NCI-H1436 treated with DMSO at 0.1 percent for 48 hours (cell line): ENCODE measurements at regions not wholly inside any gene's neighbourhood (a gene's known extent, or its start where the extent isn't known, plus 50 kb on each side); places are given as distances from the start of the nearest gene placed in this dataset.

ENCODE experiments used
- DNase-seq: peaks from one replicate; lab custom pipeline; 2025; lab: John Stamatoyannopoulos, UW

- no peak for DNase-seq
Observed at GRCh38 chr2:120899771-120900170, 164.1 kb downstream of the GLI2 start.

- DNase-seq, result no peak
Observed at GRCh38 chr2:120901201-120901600, 165.5 kb downstream of the GLI2 start.

- no peak for DNase-seq
Observed at GRCh38 chr2:120902592-120902991, 166.9 kb downstream of the GLI2 start.

GRCh38 chr2:120904379-120904778, 168.7 kb downstream of the GLI2 start:
- DNase-seq, result no peak

- no peak for DNase-seq
Observed at GRCh38 chr2:120904830-120905234, 169.2 kb downstream of the GLI2 start.

GRCh38 chr2:120905298-120905697, 169.6 kb downstream of the GLI2 start:
- DNase-seq, result no peak

GRCh38 chr2:120905824-120906571, 170.3 kb downstream of the GLI2 start:
- DNase-seq, result no peak

GRCh38 chr2:120906914-120907313, 171.2 kb downstream of the GLI2 start:
- no peak for DNase-seq

GRCh38 chr2:120907822-120908221, 172.2 kb downstream of the GLI2 start:
- DNase-seq, result no peak

- no peak for DNase-seq
Observed at GRCh38 chr2:120908314-120908975, 172.8 kb downstream of the GLI2 start.

GRCh38 chr2:120909102-120909501, 173.4 kb downstream of the GLI2 start:
- no peak for DNase-seq

GRCh38 chr2:120910164-120910563, 174.5 kb downstream of the GLI2 start:
- no peak for DNase-seq

- no peak for DNase-seq
Observed at GRCh38 chr2:120910956-120911951, 175.6 kb downstream of the GLI2 start.

- DNase-seq, result no peak
Observed at GRCh38 chr2:120912101-120912985, 176.7 kb downstream of the GLI2 start.

- DNase-seq, result no peak
Observed at GRCh38 chr2:120913972-120914838, 178.5 kb downstream of the GLI2 start.

- no peak for DNase-seq
Observed at GRCh38 chr2:120914839-120915521, 179.3 kb downstream of the GLI2 start.

- DNase-seq, result no peak
Observed at GRCh38 chr2:120915670-120916069, 180.0 kb downstream of the GLI2 start.

- DNase-seq, result no peak
Observed at GRCh38 chr2:120916446-120916845, 180.8 kb downstream of the GLI2 start.

- no peak for DNase-seq
Observed at GRCh38 chr2:120917886-120918285, 182.2 kb downstream of the GLI2 start.

GRCh38 chr2:120919216-120919615, 183.5 kb downstream of the GLI2 start:
- DNase-seq, result no peak
